PC-9 (cell line): ENCODE measurements at regions not wholly inside any gene's neighbourhood (a gene's known extent, or its start where the extent isn't known, plus 50 kb on each side); places are given as distances from the start of the nearest gene placed in this dataset.

ENCODE experiments used
- BruUV-seq: library from RNA; stranded (reverse); fragments of 400-500 nt; replicated peaks from 2 replicates; lab custom pipeline; 2021; lab: Mats Ljungman, UMichigan
- CTCF ChIA-PET: fragments of 300-600 bp; sonication (Branson Sonifier 250); formaldehyde crosslinking; loops from one replicate; lab custom pipeline; 2022; ENCODE audit warnings: antibody characterized with exemption; lab: Charles Lee
- POLR2A ChIA-PET: fragments of 300-600 bp; sonication (Branson Sonifier 250); formaldehyde crosslinking; loops from one replicate; lab custom pipeline; 2022; ENCODE audit warnings: antibody characterized with exemption; ENCODE audit not compliant: unreplicated experiment; lab: Charles Lee
- DNase-seq, 2 experiments: peaks; one replicate each; pipeline versions ENCODE4 v3.0.0 to v3.0.0-alpha.2; 2015 to 2022; ENCODE audit warnings: mixed read lengths in 1 of 2
- H2AFZ ChIP-seq: fragments of 200-600 bp; sonication (generic); 2 replicates; pipeline ENCODE4 v1.8.1; 2017; ENCODE audit warnings: antibody characterized with exemption
- H3F3A ChIP-seq: fragments of 200-600 bp; sonication (generic); 2 replicates; pipeline ENCODE4 v1.8.1; 2017; ENCODE audit warnings: antibody characterized with exemption, mild to moderate bottlenecking, low read depth; ENCODE audit not compliant: insufficient read depth
- H3K27ac ChIP-seq: fragments of 200-600 bp; sonication (generic); 2 replicates; pipeline ENCODE4 v1.6.1; 2016; ENCODE audit warnings: mixed run types
- H3K27me3 ChIP-seq: fragments of 200-600 bp; sonication (generic); 2 replicates; pipeline ENCODE4 v1.6.1; 2016; ENCODE audit warnings: low read depth, mixed run types; ENCODE audit not compliant: insufficient read depth
- H3K36me3 ChIP-seq: fragments of 200-600 bp; sonication (generic); 2 replicates; pipeline ENCODE4 v1.6.1; 2016; ENCODE audit warnings: low read depth, mixed run types
- H3K4me1 ChIP-seq: fragments of 200-600 bp; sonication (generic); replicated peaks from 2 replicates; pipeline ENCODE4 v1.6.1; 2016; ENCODE audit warnings: mixed run types; ENCODE audit not compliant: insufficient read depth
- H3K4me2 ChIP-seq: fragments of 200-600 bp; sonication (generic); 2 replicates; pipeline ENCODE4 v1.6.1; 2017; ENCODE audit warnings: mixed run types
- H3K4me3 ChIP-seq: fragments of 200-600 bp; sonication (generic); 2 replicates; pipeline ENCODE4 v1.6.1; 2016; ENCODE audit warnings: mixed run types
- H3K79me2 ChIP-seq: fragments of 200-600 bp; sonication (generic); 2 replicates; pipeline ENCODE4 v1.6.1; 2017; ENCODE audit warnings: low read depth, mixed run types
- H3K9me2 ChIP-seq: fragments of 200-600 bp; sonication (generic); 2 replicates; pipeline ENCODE4 v1.8.1; 2017; ENCODE audit warnings: mild to moderate bottlenecking; ENCODE audit not compliant: insufficient read depth
- H3K9me3 ChIP-seq: fragments of 200-600 bp; sonication (generic); 2 replicates; pipeline ENCODE4 v1.8.1; 2016; ENCODE audit warnings: low read depth; ENCODE audit not compliant: insufficient read depth
- H4K20me1 ChIP-seq: fragments of 200-600 bp; sonication (generic); 2 replicates; pipeline ENCODE4 v1.8.1; 2017; ENCODE audit not compliant: insufficient read depth
- CTCF ChIP-seq: fragments of 200-600 bp; sonication (generic); conservative IDR thresholded peaks from 2 replicates; pipeline ENCODE4 v1.6.1; 2017; ENCODE audit warnings: mixed run types, antibody characterized with exemption, mild to moderate bottlenecking, moderate library complexity
- EZH2 ChIP-seq: fragments of 200-600 bp; sonication (generic); IDR thresholded peaks from 2 replicates; pipeline ENCODE4 v1.8.0; 2017; ENCODE audit warnings: antibody characterized with exemption, low read depth
- intact Hi-C: fragments of 100-400 bp; cut with micrococcal nuclease; formaldehyde crosslinking; loops from one replicate; pipeline ENCODE4 v1.10.0; 2022; ENCODE audit not compliant: unreplicated experiment

GRCh38 chr3:26437678-26438077 is 184.9 kb upstream of the LRRC3B start:
- no peak for DNase-seq
- no TSS peak for BruUV-seq
- Histone ChIP-seq H3K4me2 (no peak overlapping the region), H3F3A (no peaks in the 10 kb centered on the region), H3K9me3 (no peaks in the 10 kb centered on the region), H3K27me3 (no peaks in the 10 kb centered on the region), H3K9me2 (no peaks in the 10 kb centered on the region), H3K4me3 (no peak overlapping the region), H3K79me2 (no peaks in the 10 kb centered on the region), H3K27ac (no peak overlapping the region), H4K20me1 (no peaks in the 10 kb centered on the region), H2AFZ (no peak overlapping the region), H3K36me3 (no peaks in the 10 kb centered on the region), H3K4me1 (no peaks in the 10 kb centered on the region)
- ChIA-PET CTCF (no interaction called here), POLR2A (no interaction called here)
- intact Hi-C loops, result no loop called here
- TF ChIP-seq EZH2 (no peak), CTCF (no peak)

GRCh38 chr3:26438325-26438940 is 184.1 kb upstream of the LRRC3B start:
- Histone ChIP-seq H4K20me1 (no peaks in the 10 kb centered on the region), H3K36me3 (no peaks in the 10 kb centered on the region), H3K79me2 (no peaks in the 10 kb centered on the region), H3K4me3 (no peak overlapping the region), H3K4me2 (no peak overlapping the region), H2AFZ (no peak overlapping the region), H3K9me2 (no peaks in the 10 kb centered on the region), H3K27me3 (no peaks in the 10 kb centered on the region), H3K4me1 (no peaks in the 10 kb centered on the region), H3K27ac (no peak overlapping the region), H3F3A (no peaks in the 10 kb centered on the region), H3K9me3 (no peaks in the 10 kb centered on the region)
- intact Hi-C loops, result no loop called here
- TF ChIP-seq CTCF (no peak), EZH2 (no peak)
- ChIA-PET CTCF (no interaction called here), POLR2A (no interaction called here)
- no TSS peak for BruUV-seq
- no peak for DNase-seq

- intact Hi-C loops, result no loop called here
- no peak for DNase-seq
- Histone ChIP-seq H3K9me3 (no peaks in the 10 kb centered on the region), H3K27me3 (no peaks in the 10 kb centered on the region), H3K36me3 (no peaks in the 10 kb centered on the region), H3K9me2 (no peaks in the 10 kb centered on the region), H4K20me1 (no peaks in the 10 kb centered on the region), H3K79me2 (no peaks in the 10 kb centered on the region), H3K4me1 (no peaks in the 10 kb centered on the region), H3F3A (no peaks in the 10 kb centered on the region), H3K27ac (no peak overlapping the region), H3K4me3 (no peak overlapping the region), H3K4me2 (no peak overlapping the region), H2AFZ (no peak overlapping the region)
- no TSS peak for BruUV-seq
- TF ChIP-seq CTCF (no peak), EZH2 (no peak)
- ChIA-PET POLR2A (no interaction called here), CTCF (no interaction called here)
Measured at GRCh38 chr3:26438981-26439884, 183.3 kb upstream of the LRRC3B start.
